OCI-LY1 (cell line): ENCODE measurements at regions not wholly inside any gene's neighbourhood (a gene's known extent, or its start where the extent isn't known, plus 50 kb on each side); places are given as distances from the start of the nearest gene placed in this dataset.

Experiments used
- H2AFZ ChIP-seq: fragments of 200-600 bp; sonication (generic), shearing (Covaris generic); 2 replicates; pipeline ENCODE4 v1.6.0; 2014; ENCODE audit warnings: antibody characterized with exemption, mild to moderate bottlenecking, low read length
- H3F3A ChIP-seq: fragments of 200-600 bp; sonication (generic), shearing (Covaris generic); 2 replicates; pipeline ENCODE4 v1.6.0; 2014; ENCODE audit warnings: mild to moderate bottlenecking, antibody characterized with exemption, low read length, moderate library complexity; ENCODE audit not compliant: insufficient read depth
- H3K27ac ChIP-seq: fragments of 200-600 bp; sonication (generic); 2 replicates; pipeline ENCODE4 v1.5.1; 2014; ENCODE audit warnings: low read length, mixed run types, mild to moderate bottlenecking, low read depth; ENCODE audit not compliant: poor library complexity, severe bottlenecking
- H3K27me3 ChIP-seq: fragments of 200-600 bp; sonication (generic); 2 replicates; pipeline ENCODE4 v1.6.0; 2014; ENCODE audit warnings: antibody characterized with exemption, mild to moderate bottlenecking, low read length, moderate library complexity; ENCODE audit not compliant: insufficient read depth
- H3K36me3 ChIP-seq: fragments of 200-600 bp; sonication (generic); 2 replicates; pipeline ENCODE4 v1.6.1; 2014; ENCODE audit warnings: mild to moderate bottlenecking, antibody characterized with exemption, low read length, moderate library complexity, mixed read lengths; ENCODE audit not compliant: insufficient read depth
- H3K4me1 ChIP-seq: fragments of 200-600 bp; sonication (generic); 2 replicates; pipeline ENCODE4 v1.5.1; 2014; ENCODE audit warnings: mild to moderate bottlenecking, low read length, moderate library complexity; ENCODE audit not compliant: insufficient read depth, severe bottlenecking
- H3K4me2 ChIP-seq: fragments of 200-600 bp; sonication (generic), shearing (Covaris generic); 2 replicates; pipeline ENCODE4 v1.6.1; 2014; ENCODE audit warnings: low read length
- H3K4me3 ChIP-seq: fragments of 200-600 bp; sonication (generic); 2 replicates; pipeline ENCODE4 v1.5.1; 2014; ENCODE audit warnings: low read length, low read depth, mild to moderate bottlenecking, mixed read lengths; ENCODE audit not compliant: poor library complexity, severe bottlenecking
- H3K79me2 ChIP-seq: fragments of 200-600 bp; shearing (Covaris generic); 2 replicates; pipeline ENCODE4 v1.6.1; 2016; ENCODE audit warnings: mixed run types, low read length, mixed read lengths; ENCODE audit not compliant: insufficient read depth
- H3K9ac ChIP-seq: fragments of 200-600 bp; sonication (generic), shearing (Covaris generic); 2 replicates; pipeline ENCODE4 v1.6.1; 2014; ENCODE audit warnings: mild to moderate bottlenecking, low read length, mixed read lengths
- H3K9me2 ChIP-seq: fragments of 200-600 bp; sonication (generic), shearing (Covaris generic); 2 replicates; pipeline ENCODE4 v1.6.1; 2014; ENCODE audit warnings: low read depth, mild to moderate bottlenecking, low read length, mixed read lengths
- H3K9me3 ChIP-seq: fragments of 200-600 bp; shearing (Covaris generic); 2 replicates; pipeline ENCODE4 v1.6.1; 2014; ENCODE audit warnings: low read length, mixed read lengths
- H4K20me1 ChIP-seq: fragments of 200-600 bp; sonication (generic), shearing (Covaris generic); 2 replicates; pipeline ENCODE4 v1.6.0; 2016; ENCODE audit warnings: mild to moderate bottlenecking, low read length; ENCODE audit not compliant: insufficient read depth
- EZH2 ChIP-seq: fragments of 200-600 bp; sonication (generic), shearing (Covaris generic); IDR thresholded peaks from 2 replicates; pipeline ENCODE4 v1.8.0; 2017; ENCODE audit warnings: borderline replicate concordance, mixed run types, mild to moderate bottlenecking, antibody characterized with exemption, low read length, moderate library complexity, mixed read lengths
- TF ChIP-seq, protein P1 (sequence below): fragments of 200-600 bp; sonication (generic), shearing (Covaris generic); IDR thresholded peaks from 2 replicates; pipeline ENCODE4 v1.5.1; 2017; ENCODE audit warnings: mild to moderate bottlenecking, antibody characterized with exemption, low read length, moderate library complexity, mixed read lengths

DNA sequence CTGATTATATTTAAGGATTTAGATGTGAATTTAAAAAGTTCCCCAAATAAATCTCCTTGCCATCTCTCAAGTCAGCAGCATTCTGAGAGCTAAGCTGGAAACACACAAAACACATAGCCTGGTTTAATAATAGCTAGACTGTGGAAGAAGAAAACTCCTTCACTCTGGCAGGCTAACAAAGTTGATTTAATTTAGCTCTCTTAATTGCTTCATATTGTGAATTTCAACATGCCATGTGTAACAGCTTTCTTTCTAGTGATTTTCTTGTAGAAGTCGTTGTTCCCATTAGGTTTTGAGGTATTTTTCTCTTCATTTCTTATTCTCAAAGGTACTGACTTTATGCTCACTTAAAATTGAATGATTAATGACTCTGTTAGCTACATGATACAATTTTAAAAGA is 216.8 kb upstream of the AKR1E2 start:
- Histone ChIP-seq H3K4me1 (no peaks in the 10 kb centered on the region), H3K9me3 (no peaks in the 10 kb centered on the region), H3K27me3 (no peaks in the 10 kb centered on the region), H3K4me2 (no peak overlapping the region), H4K20me1 (no peaks in the 10 kb centered on the region), H3K9ac (no peak overlapping the region), H2AFZ (no peak overlapping the region), H3K36me3 (no peaks in the 10 kb centered on the region), H3F3A (no peaks in the 10 kb centered on the region), H3K9me2 (no peaks in the 10 kb centered on the region), H3K79me2 (no peaks in the 10 kb centered on the region), H3K4me3 (no peak overlapping the region), H3K27ac (no peak overlapping the region)
- TF ChIP-seq, protein P1, sequence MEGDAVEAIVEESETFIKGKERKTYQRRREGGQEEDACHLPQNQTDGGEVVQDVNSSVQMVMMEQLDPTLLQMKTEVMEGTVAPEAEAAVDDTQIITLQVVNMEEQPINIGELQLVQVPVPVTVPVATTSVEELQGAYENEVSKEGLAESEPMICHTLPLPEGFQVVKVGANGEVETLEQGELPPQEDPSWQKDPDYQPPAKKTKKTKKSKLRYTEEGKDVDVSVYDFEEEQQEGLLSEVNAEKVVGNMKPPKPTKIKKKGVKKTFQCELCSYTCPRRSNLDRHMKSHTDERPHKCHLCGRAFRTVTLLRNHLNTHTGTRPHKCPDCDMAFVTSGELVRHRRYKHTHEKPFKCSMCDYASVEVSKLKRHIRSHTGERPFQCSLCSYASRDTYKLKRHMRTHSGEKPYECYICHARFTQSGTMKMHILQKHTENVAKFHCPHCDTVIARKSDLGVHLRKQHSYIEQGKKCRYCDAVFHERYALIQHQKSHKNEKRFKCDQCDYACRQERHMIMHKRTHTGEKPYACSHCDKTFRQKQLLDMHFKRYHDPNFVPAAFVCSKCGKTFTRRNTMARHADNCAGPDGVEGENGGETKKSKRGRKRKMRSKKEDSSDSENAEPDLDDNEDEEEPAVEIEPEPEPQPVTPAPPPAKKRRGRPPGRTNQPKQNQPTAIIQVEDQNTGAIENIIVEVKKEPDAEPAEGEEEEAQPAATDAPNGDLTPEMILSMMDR: no peak
- TF ChIP-seq EZH2: no peak

DNA sequence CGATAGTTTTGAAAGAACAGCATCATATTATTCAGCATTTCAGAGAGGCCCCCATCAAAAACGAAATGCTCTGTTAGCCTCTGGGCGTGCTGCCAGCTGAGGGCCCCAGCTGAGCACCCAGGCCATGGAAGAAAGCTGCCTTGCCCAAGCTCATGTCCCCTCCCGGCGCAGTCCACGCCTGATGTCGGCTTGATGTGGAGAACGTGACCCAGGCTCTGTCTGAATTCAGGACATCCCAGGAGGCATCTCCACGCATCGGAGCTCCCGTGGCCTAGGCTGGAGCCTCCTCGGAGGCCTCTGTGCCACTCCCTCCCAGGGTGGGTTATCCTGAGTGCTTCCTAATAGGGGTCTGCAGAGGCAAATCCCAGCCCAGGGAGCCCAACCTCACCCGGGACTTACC is 218.3 kb upstream of the AKR1E2 start:
- H3K4me3 ChIP-seq: no peak overlapping the region
- H3K4me1 ChIP-seq: no peaks in the 10 kb centered on the region
- no peaks in the 10 kb centered on the region for H3K27me3 ChIP-seq
- H3F3A ChIP-seq: no peaks in the 10 kb centered on the region
- H4K20me1 ChIP-seq: no peaks in the 10 kb centered on the region
- H3K9ac ChIP-seq: no peak overlapping the region
- H2AFZ ChIP-seq: no peak overlapping the region
- H3K4me2 ChIP-seq: no peak overlapping the region
- H3K27ac ChIP-seq: no peak overlapping the region
- no peaks in the 10 kb centered on the region for H3K9me3 ChIP-seq
- H3K36me3 ChIP-seq: no peaks in the 10 kb centered on the region
- H3K79me2 ChIP-seq: no peaks in the 10 kb centered on the region
- no peaks in the 10 kb centered on the region for H3K9me2 ChIP-seq
- TF ChIP-seq, protein P1: no peak
- no peak for TF ChIP-seq EZH2

GRCh38 chr10:4606856-4607636 is 219.0 kb upstream of the AKR1E2 start:
- Histone ChIP-seq H3K27me3 (no peaks in the 10 kb centered on the region), H4K20me1 (no peaks in the 10 kb centered on the region), H3K4me3 (no peak overlapping the region), H3K4me1 (no peaks in the 10 kb centered on the region), H3K4me2 (no peak overlapping the region), H3K36me3 (no peaks in the 10 kb centered on the region), H3K9me3 (no peaks in the 10 kb centered on the region), H3F3A (no peaks in the 10 kb centered on the region), H3K79me2 (no peaks in the 10 kb centered on the region), H3K9me2 (no peaks in the 10 kb centered on the region), H3K27ac (no peak overlapping the region), H3K9ac (no peak overlapping the region), H2AFZ (no peak overlapping the region)
- TF ChIP-seq EZH2: no peak
- TF ChIP-seq, protein P1: no peak
